H9 (cell line): ENCODE measurements at regions not wholly inside any gene's neighbourhood (a gene's known extent, or its start where the extent isn't known, plus 50 kb on each side); places are given as distances from the start of the nearest gene placed in this dataset.
A peak's percentile ranks its signal among the peaks of the same experiment; 100 is the strongest.

Experiments
- DNase-seq: peaks from one replicate; pipeline ENCODE4 v3.0.0-alpha.2; 2017
- H2AFZ ChIP-seq: one replicate; pipeline ENCODE4 v1.6.1; 2013; ENCODE audit warnings: mild to moderate bottlenecking, low read length, control low read depth, moderate library complexity
- H2AK5ac ChIP-seq: 2 replicates; pipeline ENCODE4 v1.6.1; 2013; ENCODE audit warnings: low read length, control low read depth, mixed read lengths; ENCODE audit not compliant: insufficient read length
- H2BK120ac ChIP-seq: one replicate; pipeline ENCODE4 v1.6.1; 2013; ENCODE audit warnings: low read depth, mild to moderate bottlenecking, low read length, control low read depth, inconsistent platforms; ENCODE audit not compliant: poor library complexity, severe bottlenecking
- H2BK12ac ChIP-seq: 2 replicates; pipeline ENCODE4 v1.6.1; 2013; ENCODE audit warnings: low read length, control low read depth, mixed read lengths, low read depth; ENCODE audit not compliant: insufficient read length
- H2BK15ac ChIP-seq: 2 replicates; pipeline ENCODE4 v1.6.1; 2013; ENCODE audit warnings: low read depth, low read length, control low read depth
- H2BK20ac ChIP-seq: one replicate; pipeline ENCODE4 v1.6.1; 2013; ENCODE audit warnings: low read depth, mild to moderate bottlenecking, low read length, control low read depth, inconsistent platforms; ENCODE audit not compliant: poor library complexity, severe bottlenecking
- H2BK5ac ChIP-seq: 2 replicates; pipeline ENCODE4 v1.6.1; 2013; ENCODE audit warnings: low read length, control low read depth, mixed read lengths; ENCODE audit not compliant: insufficient read length
- H3K14ac ChIP-seq: 2 replicates; pipeline ENCODE4 v1.6.1; 2013; ENCODE audit warnings: low read length, control low read depth; ENCODE audit not compliant: insufficient read depth
- H3K18ac ChIP-seq: 2 replicates; pipeline ENCODE4 v1.6.1; 2013; ENCODE audit warnings: low read depth, mild to moderate bottlenecking, mixed read lengths, low read length, control low read depth; ENCODE audit not compliant: insufficient read length
- H3K23ac ChIP-seq: 2 replicates; pipeline ENCODE4 v1.6.1; 2013; ENCODE audit warnings: low read length, control low read depth, mixed read lengths, low read depth; ENCODE audit not compliant: insufficient read length
- H3K23me2 ChIP-seq: 2 replicates; pipeline ENCODE4 v1.6.1; 2013; ENCODE audit warnings: low read depth, mild to moderate bottlenecking, mixed read lengths, low read length, control low read depth; ENCODE audit not compliant: insufficient read length, poor library complexity, severe bottlenecking
- H3K27ac ChIP-seq: 2 replicates; pipeline ENCODE4 v1.5.1; 2013; ENCODE audit warnings: low read length, control low read depth, mixed read lengths, low read depth; ENCODE audit not compliant: insufficient read length
- H3K27me3 ChIP-seq: 2 replicates; pipeline ENCODE4 v1.6.1; 2013; ENCODE audit warnings: low read length, control low read depth, inconsistent platforms; ENCODE audit not compliant: insufficient read depth
- H3K4ac ChIP-seq: 2 replicates; pipeline ENCODE4 v1.6.1; 2013; ENCODE audit warnings: low read depth, mild to moderate bottlenecking, control low read depth, inconsistent platforms, low read length, moderate library complexity
- H3K4me1 ChIP-seq: 2 replicates; pipeline ENCODE4 v1.6.1; 2013; ENCODE audit warnings: low read length, control low read depth, inconsistent platforms; ENCODE audit not compliant: insufficient read depth
- H3K4me2 ChIP-seq: 2 replicates; pipeline ENCODE4 v1.6.1; 2013; ENCODE audit warnings: low read length, control low read depth, mixed read lengths; ENCODE audit not compliant: insufficient read length, insufficient read depth
- H3K56ac ChIP-seq: 2 replicates; pipeline ENCODE4 v1.6.1; 2013; ENCODE audit warnings: low read depth, mild to moderate bottlenecking, mixed read lengths, low read length, control low read depth; ENCODE audit not compliant: insufficient read length
- H3K79me1 ChIP-seq: 2 replicates; pipeline ENCODE4 v1.6.1; 2013; ENCODE audit warnings: low read depth, mild to moderate bottlenecking, moderate library complexity, low read length, control low read depth, inconsistent platforms; ENCODE audit not compliant: insufficient read depth, poor library complexity, severe bottlenecking
- H3K79me2 ChIP-seq: 2 replicates; pipeline ENCODE4 v1.6.1; 2013; ENCODE audit warnings: low read length, control low read depth, inconsistent platforms; ENCODE audit not compliant: insufficient read depth
- H3K9ac ChIP-seq: 2 replicates; pipeline ENCODE4 v1.6.1; 2013; ENCODE audit warnings: low read length, control low read depth, mixed read lengths; ENCODE audit not compliant: insufficient read length; ENCODE audit errors: extremely low read depth
- H3K9me3 ChIP-seq: one replicate; pipeline ENCODE4 v1.6.1; 2013; ENCODE audit warnings: low read depth, low read length, inconsistent platforms; ENCODE audit not compliant: control insufficient read depth
- H3T11ph ChIP-seq: one replicate; pipeline ENCODE4 v1.6.1; 2013; ENCODE audit warnings: mild to moderate bottlenecking, low read length, control low read depth, inconsistent platforms
- H4K20me1 ChIP-seq: one replicate; pipeline ENCODE4 v1.6.1; 2013; ENCODE audit not compliant: control insufficient read depth, insufficient read length, insufficient read depth
- H4K5ac ChIP-seq: 2 replicates; pipeline ENCODE4 v1.6.1; 2013; ENCODE audit warnings: low read depth, mild to moderate bottlenecking, mixed read lengths, low read length, control low read depth; ENCODE audit not compliant: insufficient read length
- H4K8ac ChIP-seq: replicated peaks from 2 replicates; pipeline ENCODE4 v1.6.1; 2013; ENCODE audit warnings: low read length, control low read depth, mixed read lengths, low read depth; ENCODE audit not compliant: insufficient read length
- H4K91ac ChIP-seq: 2 replicates; pipeline ENCODE4 v1.6.1; 2013; ENCODE audit warnings: low read depth, mild to moderate bottlenecking, moderate library complexity, mixed read lengths, low read length, control low read depth; ENCODE audit not compliant: insufficient read length
- H3K27ac Mint-ChIP-seq, 3 experiments: 2 replicates in 2 of 3; 3 replicates in 1 of 3; pipeline ENCODE4 v1.8.0; 2020 to 2021; ENCODE audit warnings: mixed read lengths in 3 of 3, mild to moderate bottlenecking in 1 of 3, moderate library complexity in 1 of 3
- H3K27me3 Mint-ChIP-seq: 2 replicates; pipeline ENCODE4 v1.8.0; 2021; ENCODE audit warnings: low read depth, mild to moderate bottlenecking, moderate library complexity, mixed read lengths
- H3K36me3 Mint-ChIP-seq, 3 experiments: 2 replicates in 2 of 3; 3 replicates in 1 of 3; pipeline ENCODE4 v1.8.0; 2020 to 2021; ENCODE audit warnings: low read depth in 3 of 3, mixed read lengths in 3 of 3; ENCODE audit not compliant: insufficient read depth in 1 of 3
- H3K4me1 Mint-ChIP-seq, 2 experiments: 2 replicates each; pipeline ENCODE4 v1.8.0; 2020; ENCODE audit warnings: mixed read lengths in 2 of 2
- H3K4me3 Mint-ChIP-seq, 2 experiments: 2 replicates in 1 of 2; 3 replicates in 1 of 2; pipeline ENCODE4 v1.8.0; 2020 to 2021; ENCODE audit warnings: mild to moderate bottlenecking in 2 of 2, mixed read lengths in 2 of 2, moderate library complexity in 1 of 2
- H3K9me3 Mint-ChIP-seq, 2 experiments: 2 replicates in 1 of 2; 3 replicates in 1 of 2; pipeline ENCODE4 v1.8.0; 2020; ENCODE audit warnings: mild to moderate bottlenecking in 2 of 2, mixed read lengths in 2 of 2, moderate library complexity in 1 of 2
- TF ChIP-seq, protein P1 (sequence below): fragments of 200-600 bp; sonication (generic); conservative IDR thresholded peaks from 3 replicates; pipeline ENCODE4 v1.8.0; 2021; ENCODE audit warnings: antibody characterized with exemption, mild to moderate bottlenecking

DNA sequence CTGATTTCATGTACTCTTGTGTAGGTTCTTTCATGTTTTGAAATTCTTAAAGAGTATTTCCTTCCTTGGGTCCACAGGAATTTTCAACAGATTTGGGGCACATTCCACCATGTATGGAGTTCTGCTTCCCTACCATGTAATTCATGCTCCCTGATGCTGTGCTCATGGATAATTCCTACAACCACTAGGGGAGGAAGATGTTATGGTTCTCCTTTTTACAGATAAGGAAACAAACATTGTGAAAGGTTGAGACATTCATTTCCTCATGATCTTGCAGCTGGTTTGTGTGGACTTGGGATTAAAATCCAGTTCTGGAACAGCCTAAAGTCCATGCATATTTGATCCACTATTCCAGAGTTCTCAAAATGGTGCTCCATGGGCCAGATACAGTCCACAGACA, 174.9 kb upstream of the FRMD4B start:
- Histone ChIP-seq H3T11ph (no peak overlapping the region), H3K79me2 (no peaks in the 10 kb centered on the region), H3K79me1 (no peaks in the 10 kb centered on the region), H2AFZ (no peak overlapping the region), H2BK5ac (no peak overlapping the region), H4K8ac (no peak overlapping the region), H3K56ac (no peak overlapping the region), H3K27ac (no peak overlapping the region), H3K9me3 (no peaks in the 10 kb centered on the region), H4K20me1 (no peaks in the 10 kb centered on the region), H3K27me3 (no peaks in the 10 kb centered on the region), H3K18ac (no peak overlapping the region), H2BK12ac (no peak overlapping the region), H2BK120ac (no peak overlapping the region), H3K4me1 (no peaks in the 10 kb centered on the region), H4K5ac (no peak overlapping the region), H3K4me2 (no peak overlapping the region), H3K23me2 (no peaks in the 10 kb centered on the region), H3K9ac (no peak overlapping the region), H3K4ac (no peak overlapping the region), H3K23ac (no peak overlapping the region), H4K91ac (no peak overlapping the region), H3K14ac (no peak overlapping the region), H2BK20ac (no peak overlapping the region), H2BK15ac (no peak overlapping the region), H2AK5ac (no peak overlapping the region)
- Mint-ChIP-seq H3K36me3 (no peaks in the 10 kb centered on the region), H3K9me3 (no peaks in the 10 kb centered on the region), H3K27ac (no peak overlapping the region), H3K4me1 (no peaks in the 10 kb centered on the region), H3K27me3 (peaks cover 3% of the 10 kb centered on the region; the same call in 1 of the 2 replicates), H3K4me3 (no peak overlapping the region)
- DNase-seq: no peak
- TF ChIP-seq, protein P1, sequence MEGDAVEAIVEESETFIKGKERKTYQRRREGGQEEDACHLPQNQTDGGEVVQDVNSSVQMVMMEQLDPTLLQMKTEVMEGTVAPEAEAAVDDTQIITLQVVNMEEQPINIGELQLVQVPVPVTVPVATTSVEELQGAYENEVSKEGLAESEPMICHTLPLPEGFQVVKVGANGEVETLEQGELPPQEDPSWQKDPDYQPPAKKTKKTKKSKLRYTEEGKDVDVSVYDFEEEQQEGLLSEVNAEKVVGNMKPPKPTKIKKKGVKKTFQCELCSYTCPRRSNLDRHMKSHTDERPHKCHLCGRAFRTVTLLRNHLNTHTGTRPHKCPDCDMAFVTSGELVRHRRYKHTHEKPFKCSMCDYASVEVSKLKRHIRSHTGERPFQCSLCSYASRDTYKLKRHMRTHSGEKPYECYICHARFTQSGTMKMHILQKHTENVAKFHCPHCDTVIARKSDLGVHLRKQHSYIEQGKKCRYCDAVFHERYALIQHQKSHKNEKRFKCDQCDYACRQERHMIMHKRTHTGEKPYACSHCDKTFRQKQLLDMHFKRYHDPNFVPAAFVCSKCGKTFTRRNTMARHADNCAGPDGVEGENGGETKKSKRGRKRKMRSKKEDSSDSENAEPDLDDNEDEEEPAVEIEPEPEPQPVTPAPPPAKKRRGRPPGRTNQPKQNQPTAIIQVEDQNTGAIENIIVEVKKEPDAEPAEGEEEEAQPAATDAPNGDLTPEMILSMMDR: 0 out of 3 replicates have a peak, but pooled peaks have one; percentile 23
